ENCODE measurements at regions not wholly inside any gene's neighbourhood (a gene's known extent, or its start where the extent isn't known, plus 50 kb on each side); places are given as distances from the start of the nearest gene placed in this dataset.

DNA sequence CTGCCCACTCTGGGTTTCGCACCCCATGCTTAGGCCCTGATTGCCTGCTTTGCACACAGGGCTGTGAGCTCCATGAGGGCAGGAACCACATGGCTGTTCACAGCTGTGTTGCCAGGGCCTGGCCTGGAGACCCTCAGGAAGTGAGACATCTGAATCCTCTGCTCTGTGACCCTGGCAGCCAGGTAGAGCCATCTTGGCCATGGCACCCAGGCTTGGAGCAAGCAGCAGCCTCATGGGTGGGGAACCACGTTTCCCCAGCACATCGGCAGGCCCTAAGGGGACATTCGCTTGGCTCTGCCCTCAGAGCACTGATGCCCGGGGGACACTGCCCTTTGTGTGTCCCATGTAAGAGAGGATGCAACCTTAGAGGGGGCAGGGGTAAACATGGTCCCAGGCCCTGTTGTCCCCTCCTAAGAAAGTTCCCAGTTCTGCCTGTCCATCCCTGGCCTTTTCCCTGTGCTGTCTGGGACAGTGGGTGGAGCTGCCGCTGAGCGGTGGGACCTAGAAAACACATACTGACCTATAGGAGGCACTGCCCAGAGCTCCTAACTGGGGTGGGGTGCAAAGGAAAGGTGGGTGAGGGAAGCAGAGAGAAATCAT is 144.1 kb upstream of the IER5L start:
- TF ChIP-seq, protein P1, sequence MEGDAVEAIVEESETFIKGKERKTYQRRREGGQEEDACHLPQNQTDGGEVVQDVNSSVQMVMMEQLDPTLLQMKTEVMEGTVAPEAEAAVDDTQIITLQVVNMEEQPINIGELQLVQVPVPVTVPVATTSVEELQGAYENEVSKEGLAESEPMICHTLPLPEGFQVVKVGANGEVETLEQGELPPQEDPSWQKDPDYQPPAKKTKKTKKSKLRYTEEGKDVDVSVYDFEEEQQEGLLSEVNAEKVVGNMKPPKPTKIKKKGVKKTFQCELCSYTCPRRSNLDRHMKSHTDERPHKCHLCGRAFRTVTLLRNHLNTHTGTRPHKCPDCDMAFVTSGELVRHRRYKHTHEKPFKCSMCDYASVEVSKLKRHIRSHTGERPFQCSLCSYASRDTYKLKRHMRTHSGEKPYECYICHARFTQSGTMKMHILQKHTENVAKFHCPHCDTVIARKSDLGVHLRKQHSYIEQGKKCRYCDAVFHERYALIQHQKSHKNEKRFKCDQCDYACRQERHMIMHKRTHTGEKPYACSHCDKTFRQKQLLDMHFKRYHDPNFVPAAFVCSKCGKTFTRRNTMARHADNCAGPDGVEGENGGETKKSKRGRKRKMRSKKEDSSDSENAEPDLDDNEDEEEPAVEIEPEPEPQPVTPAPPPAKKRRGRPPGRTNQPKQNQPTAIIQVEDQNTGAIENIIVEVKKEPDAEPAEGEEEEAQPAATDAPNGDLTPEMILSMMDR (IDR thresholded peaks at IDR 0.05; ENCODE audit: low read depth, low read length, poor library complexity, severe bottlenecking): no peak
- TF ChIP-seq EZH2phosphoT487 (IDR thresholded peaks at IDR 0.05; ENCODE audit: borderline replicate concordance, low read length): no peak

Measured in DOHH2 (cell line).